ENCODE measurements at regions not wholly inside any gene's neighbourhood (a gene's known extent, or its start where the extent isn't known, plus 50 kb on each side); places are given as distances from the start of the nearest gene placed in this dataset.
A peak's percentile ranks its signal among the peaks of the same experiment; 100 is the strongest.

- ATAC-seq (no peak), DNase-seq (ENCODE audit: low spot score) (no peak)
- intact Hi-C loops (cut with DNase I): no loop called here
Measured at GRCh38 chr11:32253706-32254105, 162.8 kb downstream of the RCN1 start.

- DNase-seq (ENCODE audit: low spot score): no peak
- ATAC-seq: no peak
- intact Hi-C loops (cut with DNase I): no loop called here
Measured at GRCh38 chr11:32255841-32256240, 165.0 kb downstream of the RCN1 start.

- ATAC-seq: no peak
- no peak for DNase-seq (ENCODE audit: low spot score)
- intact Hi-C loops (cut with DNase I): no loop called here
Measured at GRCh38 chr11:32256466-32256865, 165.6 kb downstream of the RCN1 start.

GRCh38 chr11:32259641-32260081 lies 168.8 kb downstream of the RCN1 start:
- intact Hi-C loops (cut with DNase I): no loop called here
- ATAC-seq (no peak), DNase-seq (ENCODE audit: low spot score) (no peak)

DNA sequence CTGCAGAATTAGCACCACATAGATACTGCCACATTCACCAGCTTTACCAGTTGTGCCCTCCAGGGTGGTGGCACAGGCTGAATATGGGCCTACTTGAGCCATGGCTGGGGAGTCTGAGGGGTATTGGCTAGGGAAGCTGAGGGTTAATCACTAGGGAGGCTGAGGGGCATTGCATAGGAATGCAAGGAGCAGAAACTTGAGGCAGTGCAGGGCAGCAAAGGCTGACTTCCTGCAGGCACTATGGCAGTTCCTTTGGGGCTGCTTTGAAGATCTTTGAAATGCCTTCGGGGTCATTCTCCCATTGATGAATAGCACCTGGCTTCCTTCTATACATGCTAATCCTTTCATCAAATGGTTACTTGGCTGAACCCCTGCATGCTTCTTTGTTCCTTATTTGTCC lies 171.5 kb downstream of the RCN1 start:
- ATAC-seq: no peak
- intact Hi-C loops (cut with DNase I): no loop called here
- no peak for DNase-seq (ENCODE audit: low spot score)

- intact Hi-C loops (cut with DNase I): no loop called here
- DNase-seq (ENCODE audit: low spot score) (no peak), ATAC-seq (no peak)
Measured at GRCh38 chr11:32265911-32266310, 169.4 kb downstream of the WT1 start.

- no peak for DNase-seq (ENCODE audit: low spot score)
- intact Hi-C loops (cut with DNase I): no loop called here
- no peak for ATAC-seq
Measured at GRCh38 chr11:32266601-32267000, 168.7 kb downstream of the WT1 start.

DNA sequence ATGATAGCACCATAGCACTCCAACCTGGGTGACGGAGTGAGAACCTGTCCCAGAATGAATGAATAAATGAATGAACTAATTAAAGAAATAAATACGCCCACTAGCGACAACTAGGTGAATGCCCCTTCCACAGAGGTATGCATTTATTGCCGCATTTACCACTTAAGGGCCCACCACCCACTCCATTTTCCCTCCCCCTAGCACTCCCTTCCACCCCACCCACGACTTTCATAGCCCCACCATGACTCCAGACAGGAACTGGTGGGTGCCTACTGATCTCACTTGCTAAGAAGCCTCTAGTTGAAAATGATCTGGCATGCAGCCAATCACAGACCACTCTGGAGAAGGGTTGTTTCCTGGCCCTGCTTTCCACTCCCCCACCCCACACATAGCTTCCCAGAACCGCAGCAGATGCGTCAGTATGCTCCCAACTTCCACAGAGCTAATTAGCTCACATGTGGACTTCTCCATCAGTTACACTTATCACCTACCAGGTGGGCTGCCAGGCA lies 167.6 kb downstream of the WT1 start:
- DNase-seq (ENCODE audit: low spot score) (no peak), ATAC-seq (no peak)
- intact Hi-C loops (cut with DNase I): no loop called here

DNA sequence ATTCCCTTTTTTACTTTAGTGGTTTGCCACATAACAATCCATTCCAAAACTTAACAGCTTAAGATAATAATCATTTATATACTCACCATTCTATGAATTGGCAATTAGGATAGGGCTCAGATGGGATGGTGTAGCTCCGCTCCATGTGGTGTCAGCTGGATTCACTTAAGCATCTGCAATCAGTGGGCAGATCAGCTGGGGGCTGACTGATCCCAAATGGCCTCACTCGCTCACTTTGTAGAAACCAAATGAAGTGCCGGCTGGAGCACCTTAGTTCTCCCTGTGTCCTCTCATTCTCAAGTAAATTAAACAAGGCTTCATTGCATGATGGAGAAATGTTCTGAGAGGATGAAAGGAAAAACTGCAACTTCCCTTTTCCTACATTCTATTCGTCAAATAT lies 161.4 kb downstream of the WT1 start:
- no peak for ATAC-seq
- intact Hi-C loops (cut with DNase I): no loop called here

DNA sequence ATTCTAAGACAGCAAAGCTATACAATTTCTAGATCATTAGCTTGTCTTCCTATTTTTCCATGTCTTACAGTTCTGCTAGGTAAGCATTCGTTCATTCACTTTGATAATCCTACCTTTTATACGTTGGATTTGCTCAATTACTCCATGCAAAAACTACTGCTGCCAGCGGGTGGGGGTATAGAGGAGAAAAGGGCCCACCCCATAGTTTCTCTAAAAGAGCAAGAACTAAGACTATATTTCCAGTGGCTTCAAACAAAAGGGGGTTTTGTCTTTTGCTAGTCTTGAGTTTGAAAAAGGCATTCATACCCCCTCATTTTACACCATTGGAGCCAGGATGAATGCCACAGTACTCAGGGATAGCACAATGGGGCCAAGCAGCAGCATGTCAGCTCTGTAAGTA lies 155.7 kb downstream of the WT1 start:
- intact Hi-C loops (cut with DNase I): no loop called here
- ATAC-seq (no peak), DNase-seq (ENCODE audit: low spot score) (no peak)

More for the DNA sequence above, 161.4 kb downstream of the WT1 start:
- no peak for DNase-seq (ENCODE audit: low spot score)

GRCh38 chr11:32280339-32280738 lies 155.0 kb downstream of the WT1 start:
- ATAC-seq (no peak), DNase-seq (ENCODE audit: low spot score) (no peak)
- intact Hi-C loops (cut with DNase I): no loop called here

- ATAC-seq (no peak), DNase-seq (ENCODE audit: low spot score) (no peak)
- intact Hi-C loops (cut with DNase I): no loop called here
Measured at GRCh38 chr11:32288276-32288675, 147.1 kb downstream of the WT1 start.

GRCh38 chr11:32289701-32290100 lies 145.6 kb downstream of the WT1 start:
- ATAC-seq: no peak
- intact Hi-C loops (cut with DNase I): loop anchor here (10.0 kb wide), 1 partner anchor 235 kb away; no protein-coding TSS in a partner anchor
- DNase-seq (ENCODE audit: low spot score): no peak

GRCh38 chr11:32290783-32291182 lies 144.6 kb downstream of the WT1 start:
- intact Hi-C loops (cut with DNase I): loop anchor here (10.0 kb wide), 1 partner anchor 236 kb away; no protein-coding TSS in a partner anchor
- no peak for DNase-seq (ENCODE audit: low spot score)
- ATAC-seq: peak; percentile 86

GRCh38 chr11:32297611-32298011 lies 137.7 kb downstream of the WT1 start:
- DNase-seq (ENCODE audit: low spot score) (no peak), ATAC-seq (no peak)
- intact Hi-C loops (cut with DNase I): loop anchor here (10.0 kb wide), 1 partner anchor 243 kb away; no protein-coding TSS in a partner anchor

DNA sequence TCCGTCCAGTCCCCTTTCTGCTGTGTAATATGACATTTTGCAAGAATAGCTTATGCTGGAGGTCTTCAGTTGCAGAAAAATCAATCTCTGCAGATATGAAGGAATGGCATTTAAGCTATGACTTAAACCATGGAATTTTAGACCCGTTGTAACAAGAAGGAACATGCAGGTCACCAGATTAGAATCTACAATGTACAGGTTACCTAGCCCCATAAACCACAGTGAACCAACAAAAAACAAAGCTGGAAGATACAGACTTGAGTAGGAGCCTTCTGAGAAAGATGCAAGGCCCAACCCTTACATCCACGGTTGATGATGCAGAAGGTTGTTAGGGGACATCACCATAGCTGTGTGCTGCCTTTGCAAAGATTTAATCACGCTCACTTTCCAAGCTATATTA lies 132.5 kb downstream of the WT1 start:
- ATAC-seq (no peak), DNase-seq (ENCODE audit: low spot score) (no peak)
- intact Hi-C loops (cut with DNase I): no loop called here

- no peak for DNase-seq (ENCODE audit: low spot score)
- intact Hi-C loops (cut with DNase I): no loop called here
- no peak for ATAC-seq
Measured at GRCh38 chr11:32304521-32304920, 130.8 kb downstream of the WT1 start.

DNA sequence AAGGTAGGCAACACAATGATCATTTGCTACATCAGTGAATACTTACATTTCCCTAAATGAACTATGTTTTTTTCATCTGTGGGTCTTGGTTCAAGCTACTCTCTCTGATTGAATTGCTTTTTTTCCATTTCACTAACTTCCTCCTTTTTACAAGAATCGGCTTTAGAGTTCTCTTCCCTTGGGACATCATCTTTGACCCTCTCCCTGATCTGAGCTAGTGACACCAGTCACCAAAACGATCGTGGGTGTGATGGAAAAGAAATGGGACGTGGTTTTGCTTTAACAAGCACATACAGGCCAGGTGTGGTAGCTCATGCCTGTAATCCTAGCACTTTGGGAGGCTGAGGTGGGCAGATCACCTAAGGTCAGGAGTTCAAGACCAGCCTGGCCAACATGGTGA lies 129.9 kb downstream of the WT1 start:
- DNase-seq (ENCODE audit: low spot score) (no peak), ATAC-seq (no peak)
- intact Hi-C loops (cut with DNase I): no loop called here

DNA sequence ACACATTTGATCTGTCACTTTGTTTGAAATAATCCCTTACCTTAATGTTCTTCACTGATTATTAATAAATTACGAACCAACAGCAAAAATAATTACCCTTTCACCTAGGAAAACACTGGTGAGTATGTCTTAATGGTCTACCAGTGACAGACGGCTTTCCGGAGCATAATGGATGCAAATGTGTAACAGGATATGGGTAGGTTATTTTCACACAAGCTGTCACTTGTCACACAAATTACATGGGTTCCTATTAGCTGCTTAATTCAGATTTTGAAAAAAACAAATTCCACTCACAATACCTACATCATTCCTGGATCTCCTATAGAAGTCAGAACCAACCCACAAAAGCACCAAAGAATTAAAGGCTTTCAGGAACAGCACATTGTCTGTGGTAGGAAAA lies 127.9 kb downstream of the WT1 start:
- DNase-seq (ENCODE audit: low spot score) (no peak), ATAC-seq (no peak)
- intact Hi-C loops (cut with DNase I): no loop called here

GRCh38 chr11:32307913-32308312 lies 127.4 kb downstream of the WT1 start:
- intact Hi-C loops (cut with DNase I): no loop called here
- DNase-seq (ENCODE audit: low spot score): no peak
- no peak for ATAC-seq

- intact Hi-C loops (cut with DNase I): no loop called here
- no peak for ATAC-seq
- DNase-seq (ENCODE audit: low spot score): no peak
Measured at GRCh38 chr11:32309530-32310213, 125.7 kb downstream of the WT1 start.

All from sciatic nerve (tissue), 2 donors.